HepG2 (cell line): ENCODE measurements at regions not wholly inside any gene's neighbourhood (a gene's known extent, or its start where the extent isn't known, plus 50 kb on each side); places are given as distances from the start of the nearest gene placed in this dataset.

Experiments
- KLF15 ChIP-seq: sonication (generic); formaldehyde crosslinking; IDR thresholded peaks from 2 replicates; pipeline ENCODE4 v1.8.1; 2023; ENCODE audit warnings: borderline replicate concordance, mild to moderate bottlenecking, inconsistent platforms, missing genetic modification reagents, mixed read lengths
- POLR2A ChIP-seq, 2 experiments: IDR thresholded peaks; 2 replicates each; pipeline ENCODE4 v1.6.1; 2011; ENCODE audit warnings: low read depth in 2 of 2, low read length in 2 of 2, mild to moderate bottlenecking in 1 of 2, moderate library complexity in 1 of 2; ENCODE audit not compliant: insufficient read depth in 1 of 2
- RNF2 ChIP-seq: fragments of 450-650 bp; conservative IDR thresholded peaks from 2 replicates; pipeline ENCODE4 v1.6.1; 2016; ENCODE audit warnings: low read depth
- SUZ12 ChIP-seq: fragments of 150-350 bp; IDR thresholded peaks from 2 replicates; pipeline ENCODE4 v1.6.1; 2014; ENCODE audit warnings: low read depth, low read length
- ZSCAN29 ChIP-seq: sonication (generic); formaldehyde crosslinking; conservative IDR thresholded peaks from 2 replicates; pipeline ENCODE4 v1.4.0; 2020; ENCODE audit warnings: mild to moderate bottlenecking, missing genetic modification reagents
- TF ChIP-seq, protein P1 (sequence below), 2 experiments: sonication (generic) in 1 of 2; formaldehyde crosslinking in 1 of 2; IDR thresholded peaks; 2 replicates each; pipeline versions ENCODE4 v1.5.1 to v1.6.1; 2011 to 2020; ENCODE audit warnings: borderline replicate concordance in 1 of 2, low read depth in 1 of 2, low read length in 1 of 2, mild to moderate bottlenecking in 1 of 2, missing genetic modification reagents in 1 of 2, moderate library complexity in 1 of 2
- TF ChIP-seq, protein P2 (sequence below): sonication (generic); formaldehyde crosslinking; IDR thresholded peaks from 2 replicates; pipeline ENCODE4 v1.5.1; 2020; ENCODE audit warnings: missing genetic modification reagents, mild to moderate bottlenecking, borderline replicate concordance
- TF ChIP-seq, protein P3 (sequence below): sonication (generic); formaldehyde crosslinking; IDR thresholded peaks from 2 replicates; pipeline ENCODE4 v1.8.0; 2022; ENCODE audit warnings: low read depth, missing genetic modification reagents
- TF ChIP-seq, protein P4 (sequence below): sonication (generic); formaldehyde crosslinking; IDR thresholded peaks from 2 replicates; pipeline ENCODE4 v1.8.1; 2022; ENCODE audit warnings: low read depth, mild to moderate bottlenecking, missing genetic modification reagents

DNA sequence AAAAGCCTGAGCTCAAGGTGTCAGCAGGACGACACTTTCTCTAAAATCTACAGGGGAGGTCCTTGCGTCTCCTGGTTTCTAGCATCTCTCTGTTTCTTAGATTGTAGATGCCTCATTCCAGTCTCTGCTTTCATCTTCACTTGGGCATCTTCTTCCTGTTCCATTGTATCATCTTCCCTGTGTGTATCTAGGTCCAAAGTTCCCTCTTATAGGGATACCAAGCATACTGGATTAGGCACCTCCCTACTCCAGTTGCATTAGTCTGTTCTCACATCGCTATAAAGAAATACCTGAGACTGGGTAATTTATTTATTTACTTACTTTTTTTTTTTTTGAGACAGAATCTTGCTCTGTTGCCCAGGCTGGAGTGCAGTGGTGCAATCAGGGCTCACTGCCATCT, 91.3 kb upstream of the ABCC4 start:
- TF ChIP-seq KLF15 (no peak), RNF2 (no peak), SUZ12 (no peak), POLR2A (IDR thresholded peaks at IDR 0.05; ENCODE audit: insufficient read depth in 1 of 2, low read depth in 2 of 2, low read length in 2 of 2) (no peak), ZSCAN29 (CRISPR knock-in tag) (no peak)
- TF ChIP-seq, protein P1, sequence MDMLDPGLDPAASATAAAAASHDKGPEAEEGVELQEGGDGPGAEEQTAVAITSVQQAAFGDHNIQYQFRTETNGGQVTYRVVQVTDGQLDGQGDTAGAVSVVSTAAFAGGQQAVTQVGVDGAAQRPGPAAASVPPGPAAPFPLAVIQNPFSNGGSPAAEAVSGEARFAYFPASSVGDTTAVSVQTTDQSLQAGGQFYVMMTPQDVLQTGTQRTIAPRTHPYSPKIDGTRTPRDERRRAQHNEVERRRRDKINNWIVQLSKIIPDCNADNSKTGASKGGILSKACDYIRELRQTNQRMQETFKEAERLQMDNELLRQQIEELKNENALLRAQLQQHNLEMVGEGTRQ (IDR thresholded peaks at IDR 0.05; ENCODE audit: low read depth, low read length), result no peak
- TF ChIP-seq, protein P1 (CRISPR knock-in tag; IDR thresholded peaks at IDR 0.05; ENCODE audit: borderline replicate concordance), result no peak
- TF ChIP-seq, protein P2, sequence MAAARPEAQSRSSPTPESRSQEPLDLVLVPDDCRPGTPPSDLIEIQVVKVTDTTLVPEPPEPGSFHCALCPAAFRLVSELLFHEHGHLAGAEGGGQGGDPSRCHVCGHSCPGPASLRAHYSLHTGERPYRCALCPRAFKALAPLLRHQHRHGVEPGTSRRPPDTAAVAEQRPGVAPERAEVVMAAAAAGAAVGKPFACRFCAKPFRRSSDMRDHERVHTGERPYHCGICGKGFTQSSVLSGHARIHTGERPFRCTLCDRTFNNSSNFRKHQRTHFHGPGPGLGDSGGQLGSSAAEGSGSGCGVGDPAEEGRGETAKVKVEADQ (CRISPR knock-in tag), result no peak
- TF ChIP-seq, protein P3, sequence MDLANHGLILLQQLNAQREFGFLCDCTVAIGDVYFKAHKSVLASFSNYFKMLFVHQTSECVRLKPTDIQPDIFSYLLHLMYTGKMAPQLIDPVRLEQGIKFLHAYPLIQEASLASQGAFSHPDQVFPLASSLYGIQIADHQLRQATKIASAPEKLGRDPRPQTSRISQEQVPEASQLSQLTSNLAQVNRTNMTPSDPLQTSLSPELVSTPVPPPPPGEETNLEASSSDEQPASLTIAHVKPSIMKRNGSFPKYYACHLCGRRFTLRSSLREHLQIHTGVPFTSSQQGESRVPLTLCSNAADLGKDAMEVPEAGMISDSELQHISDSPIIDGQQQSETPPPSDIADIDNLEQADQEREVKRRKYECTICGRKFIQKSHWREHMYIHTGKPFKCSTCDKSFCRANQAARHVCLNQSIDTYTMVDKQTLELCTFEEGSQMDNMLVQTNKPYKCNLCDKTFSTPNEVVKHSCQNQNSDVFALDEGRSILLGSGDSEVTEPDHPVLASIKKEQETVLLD (CRISPR knock-in tag), result no peak
- TF ChIP-seq, protein P4, sequence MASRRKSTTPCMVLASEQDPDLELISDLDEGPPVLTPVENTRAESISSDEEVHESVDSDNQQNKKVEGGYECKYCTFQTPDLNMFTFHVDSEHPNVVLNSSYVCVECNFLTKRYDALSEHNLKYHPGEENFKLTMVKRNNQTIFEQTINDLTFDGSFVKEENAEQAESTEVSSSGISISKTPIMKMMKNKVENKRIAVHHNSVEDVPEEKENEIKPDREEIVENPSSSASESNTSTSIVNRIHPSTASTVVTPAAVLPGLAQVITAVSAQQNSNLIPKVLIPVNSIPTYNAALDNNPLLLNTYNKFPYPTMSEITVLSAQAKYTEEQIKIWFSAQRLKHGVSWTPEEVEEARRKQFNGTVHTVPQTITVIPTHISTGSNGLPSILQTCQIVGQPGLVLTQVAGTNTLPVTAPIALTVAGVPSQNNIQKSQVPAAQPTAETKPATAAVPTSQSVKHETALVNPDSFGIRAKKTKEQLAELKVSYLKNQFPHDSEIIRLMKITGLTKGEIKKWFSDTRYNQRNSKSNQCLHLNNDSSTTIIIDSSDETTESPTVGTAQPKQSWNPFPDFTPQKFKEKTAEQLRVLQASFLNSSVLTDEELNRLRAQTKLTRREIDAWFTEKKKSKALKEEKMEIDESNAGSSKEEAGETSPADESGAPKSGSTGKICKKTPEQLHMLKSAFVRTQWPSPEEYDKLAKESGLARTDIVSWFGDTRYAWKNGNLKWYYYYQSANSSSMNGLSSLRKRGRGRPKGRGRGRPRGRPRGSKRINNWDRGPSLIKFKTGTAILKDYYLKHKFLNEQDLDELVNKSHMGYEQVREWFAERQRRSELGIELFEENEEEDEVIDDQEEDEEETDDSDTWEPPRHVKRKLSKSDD (CRISPR knock-in tag), result no peak
